ENCODE measurements at regions not wholly inside any gene's neighbourhood (a gene's known extent, or its start where the extent isn't known, plus 50 kb on each side); places are given as distances from the start of the nearest gene placed in this dataset.

GRCh38 chr18:54749291-54749690 is 79.0 kb upstream of the RAB27B start:
- DNase-seq (no peak), ATAC-seq (ENCODE audit: low read depth) (no peak)
- CTCF ChIA-PET, result no interaction called here
- intact Hi-C loops (cut with micrococcal nuclease), result no loop called here
- no peaks in the 10 kb centered on the region for H3K27me3 Mint-ChIP-seq
- no peak for TF ChIP-seq CTCF (IDR thresholded peaks at IDR 0.05)
- POLR2A ChIA-PET, result no interaction called here
- H3K36me3 Mint-ChIP-seq (ENCODE audit: low read depth), result no peaks in the 10 kb centered on the region
- H3K4me1 Mint-ChIP-seq, result no peaks in the 10 kb centered on the region
- H3K27ac Mint-ChIP-seq, result no peak overlapping the region
- H3K4me3 Mint-ChIP-seq, result no peak overlapping the region
- H3K9me3 Mint-ChIP-seq, result no peaks in the 10 kb centered on the region

- POLR2A ChIA-PET, result no interaction called here
- Mint-ChIP-seq H3K4me1 (no peaks in the 10 kb centered on the region), H3K27ac (no peak overlapping the region), H3K4me3 (no peak overlapping the region), H3K27me3 (no peaks in the 10 kb centered on the region), H3K36me3 (ENCODE audit: low read depth) (no peaks in the 10 kb centered on the region), H3K9me3 (no peaks in the 10 kb centered on the region)
- DNase-seq, result no peak
- TF ChIP-seq CTCF (IDR thresholded peaks at IDR 0.05), result no peak
- ATAC-seq (ENCODE audit: low read depth), result no peak
- intact Hi-C loops (cut with micrococcal nuclease), result no loop called here
- CTCF ChIA-PET, result no interaction called here
These were observed 77.9 kb upstream of the RAB27B start for GRCh38 chr18:54750350-54750749.

- no peak for TF ChIP-seq CTCF (IDR thresholded peaks at IDR 0.05)
- H3K4me3 Mint-ChIP-seq, result no peak overlapping the region
- ChIA-PET POLR2A (no interaction called here), CTCF (no interaction called here)
- no peaks in the 10 kb centered on the region for H3K9me3 Mint-ChIP-seq
- H3K27me3 Mint-ChIP-seq, result no peaks in the 10 kb centered on the region
- ATAC-seq (ENCODE audit: low read depth), result no peak
- intact Hi-C loops (cut with micrococcal nuclease), result no loop called here
- H3K4me1 Mint-ChIP-seq, result no peaks in the 10 kb centered on the region
- H3K36me3 Mint-ChIP-seq (ENCODE audit: low read depth), result no peaks in the 10 kb centered on the region
- DNase-seq, result no peak
- no peak overlapping the region for H3K27ac Mint-ChIP-seq
These were observed 76.1 kb upstream of the RAB27B start for GRCh38 chr18:54752185-54752584.

- no peak for DNase-seq
- H3K9me3 Mint-ChIP-seq, result no peaks in the 10 kb centered on the region
- no peak overlapping the region for H3K27ac Mint-ChIP-seq
- ChIA-PET POLR2A (no interaction called here), CTCF (no interaction called here)
- H3K27me3 Mint-ChIP-seq, result no peaks in the 10 kb centered on the region
- intact Hi-C loops (cut with micrococcal nuclease), result no loop called here
- no peaks in the 10 kb centered on the region for H3K36me3 Mint-ChIP-seq (ENCODE audit: low read depth)
- no peak for TF ChIP-seq CTCF (IDR thresholded peaks at IDR 0.05)
- H3K4me1 Mint-ChIP-seq, result no peaks in the 10 kb centered on the region
- ATAC-seq (ENCODE audit: low read depth), result no peak
- no peak overlapping the region for H3K4me3 Mint-ChIP-seq
These were observed 72.8 kb upstream of the RAB27B start for GRCh38 chr18:54755456-54755855.

- Mint-ChIP-seq H3K4me1 (no peaks in the 10 kb centered on the region), H3K36me3 (ENCODE audit: low read depth) (no peaks in the 10 kb centered on the region), H3K27ac (no peak overlapping the region), H3K27me3 (peaks cover 2% of the 10 kb centered on the region), H3K9me3 (no peaks in the 10 kb centered on the region), H3K4me3 (no peak overlapping the region)
- ChIA-PET POLR2A (no interaction called here), CTCF (no interaction called here)
- DNase-seq (no peak), ATAC-seq (ENCODE audit: low read depth) (no peak)
- no peak for TF ChIP-seq CTCF (IDR thresholded peaks at IDR 0.05)
- intact Hi-C loops (cut with micrococcal nuclease), result no loop called here
These were observed 65.9 kb upstream of the RAB27B start for GRCh38 chr18:54762386-54762785.

All from activated B cell treated with CpG ODN at 0.5 μM for 24 hours (primary cell).